AG10803 (cell line): ENCODE measurements at regions not wholly inside any gene's neighbourhood (a gene's known extent, or its start where the extent isn't known, plus 50 kb on each side); places are given as distances from the start of the nearest gene placed in this dataset.

ENCODE experiments used
- DNase-seq: peaks from one replicate; pipeline ENCODE4 v3.0.0; 2010; ENCODE audit warnings: low read depth
- H3K4me3 ChIP-seq: 2 replicates; pipeline ENCODE4 v1.5.1; 2011; ENCODE audit warnings: mild to moderate bottlenecking, low read length, control low read depth
- CTCF ChIP-seq: conservative IDR thresholded peaks from 2 replicates; pipeline ENCODE4 v1.5.1; 2011; ENCODE audit warnings: mild to moderate bottlenecking, low read length, control low read depth, inconsistent platforms

GRCh38 chr2:88838165-88838635 is 146.7 kb downstream of the RPIA start:
- no peak for TF ChIP-seq CTCF
- no peak overlapping the region for H3K4me3 ChIP-seq
- DNase-seq = no peak

GRCh38 chr2:88841224-88841929 is 149.9 kb downstream of the RPIA start:
- no peak for TF ChIP-seq CTCF
- H3K4me3 ChIP-seq = no peak overlapping the region
- DNase-seq = no peak

- no peak for TF ChIP-seq CTCF
- DNase-seq = no peak
- H3K4me3 ChIP-seq = no peak overlapping the region
Observed at GRCh38 chr2:88842656-88843460, 151.4 kb downstream of the RPIA start.

GRCh38 chr2:88843651-88844050 is 152.2 kb downstream of the RPIA start:
- DNase-seq = no peak
- no peak overlapping the region for H3K4me3 ChIP-seq
- no peak for TF ChIP-seq CTCF

- no peak for DNase-seq
- H3K4me3 ChIP-seq = no peak overlapping the region
Observed at GRCh38 chr2:88844960-88845359, 153.5 kb downstream of the RPIA start.

GRCh38 chr2:88845772-88846661 is 154.5 kb downstream of the RPIA start:
- DNase-seq = no peak
- H3K4me3 ChIP-seq = no peak overlapping the region
- TF ChIP-seq CTCF = no peak

More at GRCh38 chr2:88844960-88845359, 153.5 kb downstream of the RPIA start:
- no peak for TF ChIP-seq CTCF
